ENCODE measurements at regions not wholly inside any gene's neighbourhood (a gene's known extent, or its start where the extent isn't known, plus 50 kb on each side); places are given as distances from the start of the nearest gene placed in this dataset.

- TF ChIP-seq EZH2phosphoT487 (conservative IDR thresholded peaks at IDR 0.05; ENCODE audit: low read length): no peak
- TF ChIP-seq, protein P1, sequence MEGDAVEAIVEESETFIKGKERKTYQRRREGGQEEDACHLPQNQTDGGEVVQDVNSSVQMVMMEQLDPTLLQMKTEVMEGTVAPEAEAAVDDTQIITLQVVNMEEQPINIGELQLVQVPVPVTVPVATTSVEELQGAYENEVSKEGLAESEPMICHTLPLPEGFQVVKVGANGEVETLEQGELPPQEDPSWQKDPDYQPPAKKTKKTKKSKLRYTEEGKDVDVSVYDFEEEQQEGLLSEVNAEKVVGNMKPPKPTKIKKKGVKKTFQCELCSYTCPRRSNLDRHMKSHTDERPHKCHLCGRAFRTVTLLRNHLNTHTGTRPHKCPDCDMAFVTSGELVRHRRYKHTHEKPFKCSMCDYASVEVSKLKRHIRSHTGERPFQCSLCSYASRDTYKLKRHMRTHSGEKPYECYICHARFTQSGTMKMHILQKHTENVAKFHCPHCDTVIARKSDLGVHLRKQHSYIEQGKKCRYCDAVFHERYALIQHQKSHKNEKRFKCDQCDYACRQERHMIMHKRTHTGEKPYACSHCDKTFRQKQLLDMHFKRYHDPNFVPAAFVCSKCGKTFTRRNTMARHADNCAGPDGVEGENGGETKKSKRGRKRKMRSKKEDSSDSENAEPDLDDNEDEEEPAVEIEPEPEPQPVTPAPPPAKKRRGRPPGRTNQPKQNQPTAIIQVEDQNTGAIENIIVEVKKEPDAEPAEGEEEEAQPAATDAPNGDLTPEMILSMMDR (IDR thresholded peaks at IDR 0.05; ENCODE audit: insufficient read depth, low read length, poor library complexity, severe bottlenecking): no peak
- no peaks in the 10 kb centered on the region for H3K79me2 ChIP-seq (ENCODE audit: insufficient read depth, low read length)
- no peaks in the 10 kb centered on the region for H3K36me3 ChIP-seq (ENCODE audit: low read length)
- H3K27me3 ChIP-seq (ENCODE audit: low read length): no peaks in the 10 kb centered on the region
- H4K20me1 ChIP-seq (ENCODE audit: low read depth, low read length): no peaks in the 10 kb centered on the region
- no peak overlapping the region for H3K4me2 ChIP-seq (ENCODE audit: low read depth, low read length, poor library complexity, severe bottlenecking)
- no peak overlapping the region for H3K4me3 ChIP-seq (ENCODE audit: insufficient read depth, low read length, poor library complexity, severe bottlenecking)
- no peak overlapping the region for H3K27ac ChIP-seq (ENCODE audit: low read depth, low read length)
- H3K9me2 ChIP-seq (replicated peaks; ENCODE audit: insufficient read depth, low read length): no peaks in the 10 kb centered on the region
- H3F3A ChIP-seq (ENCODE audit: insufficient read depth): no peaks in the 10 kb centered on the region
- H2AFZ ChIP-seq (ENCODE audit: low read depth, low read length, severe bottlenecking): no peak overlapping the region
- no peaks in the 10 kb centered on the region for H3K9me3 ChIP-seq (ENCODE audit: insufficient read depth, low read length)
- H3K9ac ChIP-seq (ENCODE audit: low read length): no peak overlapping the region
Measured at GRCh38 chr20:22070610-22071058, 365.2 kb downstream of the PAX1 start.

DNA sequence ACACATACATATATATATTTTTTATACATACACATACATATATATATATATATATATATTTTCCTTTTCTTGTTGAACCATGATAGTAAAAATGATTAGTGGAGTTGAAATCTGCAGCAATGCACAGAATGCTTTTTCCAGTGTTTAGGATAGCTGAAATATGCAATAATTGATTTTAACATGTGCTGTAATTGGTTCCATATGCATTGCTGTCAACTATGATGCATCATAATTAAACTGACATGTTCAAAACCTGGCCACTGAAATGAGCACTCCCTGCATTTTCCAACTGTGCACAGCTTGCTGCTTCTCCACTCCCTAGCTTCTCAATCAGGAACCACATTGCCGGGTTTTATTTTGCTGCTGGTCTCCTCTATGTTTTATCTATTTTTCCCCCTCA, 358.3 kb downstream of the PAX1 start:
- H3K36me3 ChIP-seq (ENCODE audit: low read length): no peaks in the 10 kb centered on the region
- TF ChIP-seq, protein P1 (IDR thresholded peaks at IDR 0.05; ENCODE audit: insufficient read depth, low read length, poor library complexity, severe bottlenecking): no peak
- no peaks in the 10 kb centered on the region for H3F3A ChIP-seq (ENCODE audit: insufficient read depth)
- no peaks in the 10 kb centered on the region for H3K79me2 ChIP-seq (ENCODE audit: insufficient read depth, low read length)
- H3K27me3 ChIP-seq (ENCODE audit: low read length): no peaks in the 10 kb centered on the region
- no peak overlapping the region for H3K4me3 ChIP-seq (ENCODE audit: insufficient read depth, low read length, poor library complexity, severe bottlenecking)
- no peak overlapping the region for H3K9ac ChIP-seq (ENCODE audit: low read length)
- no peaks in the 10 kb centered on the region; the same call in 1 of the 2 replicates for H3K9me2 ChIP-seq (replicated peaks; ENCODE audit: insufficient read depth, low read length)
- no peak overlapping the region for H2AFZ ChIP-seq (ENCODE audit: low read depth, low read length, severe bottlenecking)
- no peak overlapping the region for H3K27ac ChIP-seq (ENCODE audit: low read depth, low read length)
- H3K9me3 ChIP-seq (ENCODE audit: insufficient read depth, low read length): no peaks in the 10 kb centered on the region
- no peaks in the 10 kb centered on the region for H4K20me1 ChIP-seq (ENCODE audit: low read depth, low read length)
- no peak overlapping the region for H3K4me2 ChIP-seq (ENCODE audit: low read depth, low read length, poor library complexity, severe bottlenecking)

GRCh38 chr20:22062874-22063273, 357.4 kb downstream of the PAX1 start:
- Histone ChIP-seq H3K36me3 (ENCODE audit: low read length) (no peaks in the 10 kb centered on the region), H3K27ac (ENCODE audit: low read depth, low read length) (no peak overlapping the region), H3K9ac (ENCODE audit: low read length) (no peak overlapping the region), H2AFZ (ENCODE audit: low read depth, low read length, severe bottlenecking) (no peak overlapping the region), H3K79me2 (ENCODE audit: insufficient read depth, low read length) (no peaks in the 10 kb centered on the region), H3K4me3 (ENCODE audit: insufficient read depth, low read length, poor library complexity, severe bottlenecking) (no peak overlapping the region), H3K4me2 (ENCODE audit: low read depth, low read length, poor library complexity, severe bottlenecking) (no peak overlapping the region), H3K27me3 (ENCODE audit: low read length) (no peaks in the 10 kb centered on the region), H3K9me3 (ENCODE audit: insufficient read depth, low read length) (no peaks in the 10 kb centered on the region), H3K9me2 (replicated peaks; ENCODE audit: insufficient read depth, low read length) (no peaks in the 10 kb centered on the region; the same call in 1 of the 2 replicates), H3F3A (ENCODE audit: insufficient read depth) (no peaks in the 10 kb centered on the region), H4K20me1 (ENCODE audit: low read depth, low read length) (no peaks in the 10 kb centered on the region)
- TF ChIP-seq, protein P1 (IDR thresholded peaks at IDR 0.05; ENCODE audit: insufficient read depth, low read length, poor library complexity, severe bottlenecking): no peak
- TF ChIP-seq EZH2phosphoT487 (conservative IDR thresholded peaks at IDR 0.05; ENCODE audit: low read length): no peak
